ENCODE measurements at regions not wholly inside any gene's neighbourhood (a gene's known extent, or its start where the extent isn't known, plus 50 kb on each side); places are given as distances from the start of the nearest gene placed in this dataset.

DNA sequence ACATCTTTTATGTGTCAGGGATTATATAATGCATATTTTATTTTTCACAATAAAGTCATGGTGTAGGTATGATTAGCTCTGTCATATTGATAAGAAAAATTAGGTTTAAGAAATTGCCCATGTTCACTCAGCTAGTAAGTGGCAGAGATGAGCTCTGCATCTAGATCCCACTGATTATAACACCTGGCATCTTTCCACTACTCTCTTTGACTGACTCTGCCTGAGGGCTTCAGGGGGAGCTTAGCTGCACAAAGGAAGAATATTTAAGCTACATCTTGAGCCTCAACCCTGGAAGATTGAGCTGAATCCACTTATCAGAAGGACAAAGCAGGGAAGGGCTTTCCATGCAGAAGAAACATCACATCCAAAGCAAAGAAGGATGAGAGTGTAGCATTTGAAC lies 190.4 kb downstream of the MIS18A start (continued):
- no peak for TF ChIP-seq CHD4 (IDR thresholded peaks at IDR 0.05; ENCODE audit: borderline replicate concordance)
- TF ChIP-seq EHMT2 (IDR thresholded peaks at IDR 0.05; ENCODE audit: low read depth) = no peak

DNA sequence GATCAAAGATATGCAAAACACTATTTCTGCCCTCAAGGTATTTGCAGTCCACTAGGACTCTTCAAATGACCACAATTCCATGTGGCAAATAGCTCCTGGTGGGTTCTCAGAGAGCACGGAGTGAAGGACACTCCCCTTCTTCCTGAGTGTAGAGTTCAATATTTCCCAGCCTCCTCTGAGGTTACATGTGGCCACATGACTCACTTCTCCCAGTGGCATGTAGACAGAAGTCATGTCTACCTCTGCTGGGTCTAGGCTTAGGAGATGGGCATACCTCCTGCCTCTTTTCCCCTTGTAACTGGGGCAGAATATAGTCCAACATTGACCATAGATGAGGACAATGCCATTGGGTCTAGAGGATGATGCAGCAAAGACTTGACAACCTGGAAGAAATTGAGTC lies 191.4 kb downstream of the MIS18A start:
- no peak overlapping the region for H3K4me2 ChIP-seq
- ATAC-seq = no peak
- ChIA-PET CTCF (no interaction called here), POLR2A (no interaction called here)
- H3K4me1 ChIP-seq = no peaks in the 10 kb centered on the region
- TF ChIP-seq, protein P1, sequence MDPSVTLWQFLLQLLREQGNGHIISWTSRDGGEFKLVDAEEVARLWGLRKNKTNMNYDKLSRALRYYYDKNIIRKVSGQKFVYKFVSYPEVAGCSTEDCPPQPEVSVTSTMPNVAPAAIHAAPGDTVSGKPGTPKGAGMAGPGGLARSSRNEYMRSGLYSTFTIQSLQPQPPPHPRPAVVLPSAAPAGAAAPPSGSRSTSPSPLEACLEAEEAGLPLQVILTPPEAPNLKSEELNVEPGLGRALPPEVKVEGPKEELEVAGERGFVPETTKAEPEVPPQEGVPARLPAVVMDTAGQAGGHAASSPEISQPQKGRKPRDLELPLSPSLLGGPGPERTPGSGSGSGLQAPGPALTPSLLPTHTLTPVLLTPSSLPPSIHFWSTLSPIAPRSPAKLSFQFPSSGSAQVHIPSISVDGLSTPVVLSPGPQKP (IDR thresholded peaks at IDR 0.05; ENCODE audit: low read depth, low read length) = no peak
- TF ChIP-seq EHF (CRISPR knock-in tag; IDR thresholded peaks at IDR 0.05) (no peak), KDM1A (IDR thresholded peaks at IDR 0.05; ENCODE audit: low read depth) (no peak), EP300 (IDR thresholded peaks at IDR 0.05) (no peak), JUNB (IDR thresholded peaks at IDR 0.05) (no peak), CHD4 (IDR thresholded peaks at IDR 0.05; ENCODE audit: borderline replicate concordance) (no peak), RFX5 (IDR thresholded peaks at IDR 0.05) (no peak), FOSL2 (IDR thresholded peaks at IDR 0.05) (no peak), FOSL2 (CRISPR knock-in tag; IDR thresholded peaks at IDR 0.05) (no peak), NPAS2 (CRISPR knock-in tag; IDR thresholded peaks at IDR 0.05; ENCODE audit: borderline replicate concordance) (no peak), ZFP36 (IDR thresholded peaks at IDR 0.05; ENCODE audit: borderline replicate concordance, partially characterized antibody) (no peak), MYC (IDR thresholded peaks at IDR 0.05; ENCODE audit: borderline replicate concordance, low read length) (no peak), CBX8 (IDR thresholded peaks at IDR 0.05) (no peak)
- TF ChIP-seq, protein P2, sequence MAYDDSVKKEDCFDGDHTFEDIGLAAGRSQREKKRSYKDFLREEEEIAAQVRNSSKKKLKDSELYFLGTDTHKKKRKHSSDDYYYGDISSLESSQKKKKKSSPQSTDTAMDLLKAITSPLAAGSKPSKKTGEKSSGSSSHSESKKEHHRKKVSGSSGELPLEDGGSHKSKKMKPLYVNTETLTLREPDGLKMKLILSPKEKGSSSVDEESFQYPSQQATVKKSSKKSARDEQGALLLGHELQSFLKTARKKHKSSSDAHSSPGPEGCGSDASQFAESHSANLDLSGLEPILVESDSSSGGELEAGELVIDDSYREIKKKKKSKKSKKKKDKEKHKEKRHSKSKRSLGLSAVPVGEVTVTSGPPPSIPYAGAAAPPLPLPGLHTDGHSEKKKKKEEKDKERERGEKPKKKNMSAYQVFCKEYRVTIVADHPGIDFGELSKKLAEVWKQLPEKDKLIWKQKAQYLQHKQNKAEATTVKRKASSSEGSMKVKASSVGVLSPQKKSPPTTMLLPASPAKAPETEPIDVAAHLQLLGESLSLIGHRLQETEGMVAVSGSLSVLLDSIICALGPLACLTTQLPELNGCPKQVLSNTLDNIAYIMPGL (CRISPR knock-in tag; IDR thresholded peaks at IDR 0.05; ENCODE audit: borderline replicate concordance) = no peak
- TF ChIP-seq, protein P3, sequence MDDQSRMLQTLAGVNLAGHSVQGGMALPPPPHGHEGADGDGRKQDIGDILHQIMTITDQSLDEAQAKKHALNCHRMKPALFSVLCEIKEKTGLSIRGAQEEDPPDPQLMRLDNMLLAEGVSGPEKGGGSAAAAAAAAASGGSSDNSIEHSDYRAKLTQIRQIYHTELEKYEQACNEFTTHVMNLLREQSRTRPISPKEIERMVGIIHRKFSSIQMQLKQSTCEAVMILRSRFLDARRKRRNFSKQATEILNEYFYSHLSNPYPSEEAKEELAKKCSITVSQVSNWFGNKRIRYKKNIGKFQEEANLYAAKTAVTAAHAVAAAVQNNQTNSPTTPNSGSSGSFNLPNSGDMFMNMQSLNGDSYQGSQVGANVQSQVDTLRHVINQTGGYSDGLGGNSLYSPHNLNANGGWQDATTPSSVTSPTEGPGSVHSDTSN (IDR thresholded peaks at IDR 0.05) = no peak
- TF ChIP-seq, protein P4, sequence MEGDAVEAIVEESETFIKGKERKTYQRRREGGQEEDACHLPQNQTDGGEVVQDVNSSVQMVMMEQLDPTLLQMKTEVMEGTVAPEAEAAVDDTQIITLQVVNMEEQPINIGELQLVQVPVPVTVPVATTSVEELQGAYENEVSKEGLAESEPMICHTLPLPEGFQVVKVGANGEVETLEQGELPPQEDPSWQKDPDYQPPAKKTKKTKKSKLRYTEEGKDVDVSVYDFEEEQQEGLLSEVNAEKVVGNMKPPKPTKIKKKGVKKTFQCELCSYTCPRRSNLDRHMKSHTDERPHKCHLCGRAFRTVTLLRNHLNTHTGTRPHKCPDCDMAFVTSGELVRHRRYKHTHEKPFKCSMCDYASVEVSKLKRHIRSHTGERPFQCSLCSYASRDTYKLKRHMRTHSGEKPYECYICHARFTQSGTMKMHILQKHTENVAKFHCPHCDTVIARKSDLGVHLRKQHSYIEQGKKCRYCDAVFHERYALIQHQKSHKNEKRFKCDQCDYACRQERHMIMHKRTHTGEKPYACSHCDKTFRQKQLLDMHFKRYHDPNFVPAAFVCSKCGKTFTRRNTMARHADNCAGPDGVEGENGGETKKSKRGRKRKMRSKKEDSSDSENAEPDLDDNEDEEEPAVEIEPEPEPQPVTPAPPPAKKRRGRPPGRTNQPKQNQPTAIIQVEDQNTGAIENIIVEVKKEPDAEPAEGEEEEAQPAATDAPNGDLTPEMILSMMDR (IDR thresholded peaks at IDR 0.05) = no peak
- no peak overlapping the region for H3K27ac ChIP-seq
- WGBS (ENCODE audit: missing lambda C conversion rate) = 15% methylated on average over 1 of the region's 1 CpG
- H3K4me3 ChIP-seq = no peak overlapping the region
- FAIRE-seq = no peak
- H3K9me3 ChIP-seq = no peaks in the 10 kb centered on the region
- DNase-seq (ENCODE audit: low read depth in 1 of 2, low spot score in 1 of 2) = no peak

DNA sequence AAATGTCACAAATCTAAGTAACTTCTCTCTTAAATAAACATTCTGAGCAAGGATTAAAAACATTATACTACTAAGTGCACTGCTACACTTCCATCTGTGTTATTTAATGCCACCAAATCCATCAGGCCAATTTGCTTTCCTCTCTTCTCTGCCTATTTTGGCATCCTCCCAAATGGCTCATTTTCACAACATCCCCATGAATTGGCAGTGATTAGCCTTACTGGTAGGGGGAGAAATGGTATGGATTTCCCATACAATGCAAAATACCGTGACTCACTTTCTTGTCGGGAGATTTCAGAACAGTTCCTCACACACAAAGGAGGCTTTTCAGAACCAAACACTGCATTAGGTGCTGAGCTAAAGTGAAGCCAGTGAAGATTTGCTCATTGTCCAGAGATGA lies 195.7 kb downstream of the MIS18A start:
- CTCF ChIA-PET = no interaction called here
- ATAC-seq (no peak), DNase-seq (ENCODE audit: low read depth in 1 of 2, low spot score in 1 of 2) (no peak), FAIRE-seq (no peak)
- Histone ChIP-seq H3K4me2 (no peak overlapping the region), H3K27ac (no peak overlapping the region), H3K4me3 (no peak overlapping the region), H3K9me3 (no peaks in the 10 kb centered on the region), H3K4me1 (no peaks in the 10 kb centered on the region)
- POLR2A ChIA-PET = no interaction called here
- WGBS (ENCODE audit: missing lambda C conversion rate) = 39% methylated on average over 2 of the region's 2 CpGs
- no peak for TF ChIP-seq MYC (IDR thresholded peaks at IDR 0.05; ENCODE audit: borderline replicate concordance, low read length)
- TF ChIP-seq BHLHE40 (IDR thresholded peaks at IDR 0.05; ENCODE audit: low read depth, low read length) = no peak
- TF ChIP-seq TFCP2L1 (CRISPR knock-in tag; IDR thresholded peaks at IDR 0.05) = no peak
- TF ChIP-seq ESRRA (IDR thresholded peaks at IDR 0.05; ENCODE audit: borderline replicate concordance, low read length) = no peak
- TF ChIP-seq, protein P5, sequence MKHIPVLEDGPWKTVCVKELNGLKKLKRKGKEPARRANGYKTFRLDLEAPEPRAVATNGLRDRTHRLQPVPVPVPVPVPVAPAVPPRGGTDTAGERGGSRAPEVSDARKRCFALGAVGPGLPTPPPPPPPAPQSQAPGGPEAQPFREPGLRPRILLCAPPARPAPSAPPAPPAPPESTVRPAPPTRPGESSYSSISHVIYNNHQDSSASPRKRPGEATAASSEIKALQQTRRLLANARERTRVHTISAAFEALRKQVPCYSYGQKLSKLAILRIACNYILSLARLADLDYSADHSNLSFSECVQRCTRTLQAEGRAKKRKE (CRISPR knock-in tag; IDR thresholded peaks at IDR 0.05; ENCODE audit: low read depth) = no peak
- no peak for TF ChIP-seq GATA3 (IDR thresholded peaks at IDR 0.05; ENCODE audit: borderline replicate concordance)
- TF ChIP-seq, protein P1 (IDR thresholded peaks at IDR 0.05; ENCODE audit: low read depth, low read length) = no peak
- TF ChIP-seq, protein P6, sequence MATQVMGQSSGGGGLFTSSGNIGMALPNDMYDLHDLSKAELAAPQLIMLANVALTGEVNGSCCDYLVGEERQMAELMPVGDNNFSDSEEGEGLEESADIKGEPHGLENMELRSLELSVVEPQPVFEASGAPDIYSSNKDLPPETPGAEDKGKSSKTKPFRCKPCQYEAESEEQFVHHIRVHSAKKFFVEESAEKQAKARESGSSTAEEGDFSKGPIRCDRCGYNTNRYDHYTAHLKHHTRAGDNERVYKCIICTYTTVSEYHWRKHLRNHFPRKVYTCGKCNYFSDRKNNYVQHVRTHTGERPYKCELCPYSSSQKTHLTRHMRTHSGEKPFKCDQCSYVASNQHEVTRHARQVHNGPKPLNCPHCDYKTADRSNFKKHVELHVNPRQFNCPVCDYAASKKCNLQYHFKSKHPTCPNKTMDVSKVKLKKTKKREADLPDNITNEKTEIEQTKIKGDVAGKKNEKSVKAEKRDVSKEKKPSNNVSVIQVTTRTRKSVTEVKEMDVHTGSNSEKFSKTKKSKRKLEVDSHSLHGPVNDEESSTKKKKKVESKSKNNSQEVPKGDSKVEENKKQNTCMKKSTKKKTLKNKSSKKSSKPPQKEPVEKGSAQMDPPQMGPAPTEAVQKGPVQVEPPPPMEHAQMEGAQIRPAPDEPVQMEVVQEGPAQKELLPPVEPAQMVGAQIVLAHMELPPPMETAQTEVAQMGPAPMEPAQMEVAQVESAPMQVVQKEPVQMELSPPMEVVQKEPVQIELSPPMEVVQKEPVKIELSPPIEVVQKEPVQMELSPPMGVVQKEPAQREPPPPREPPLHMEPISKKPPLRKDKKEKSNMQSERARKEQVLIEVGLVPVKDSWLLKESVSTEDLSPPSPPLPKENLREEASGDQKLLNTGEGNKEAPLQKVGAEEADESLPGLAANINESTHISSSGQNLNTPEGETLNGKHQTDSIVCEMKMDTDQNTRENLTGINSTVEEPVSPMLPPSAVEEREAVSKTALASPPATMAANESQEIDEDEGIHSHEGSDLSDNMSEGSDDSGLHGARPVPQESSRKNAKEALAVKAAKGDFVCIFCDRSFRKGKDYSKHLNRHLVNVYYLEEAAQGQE (IDR thresholded peaks at IDR 0.05) = no peak
- TF ChIP-seq FOSB (CRISPR knock-in tag; IDR thresholded peaks at IDR 0.05) = no peak
- TF ChIP-seq ZC3H11A (IDR thresholded peaks at IDR 0.05) = no peak
- no peak for TF ChIP-seq CBX8 (IDR thresholded peaks at IDR 0.05)

Measured in A549 (cell line).